Activated CD8-positive, alpha-beta memory T cell treated with anti-CD3 and anti-CD28 coated beads, Interleukin-2, amount 10 ng/mL, durations not matched to agents 7 days and 5 days (primary cell): ENCODE measurements at regions not wholly inside any gene's neighbourhood (a gene's known extent, or its start where the extent isn't known, plus 50 kb on each side); places are given as distances from the start of the nearest gene placed in this dataset.
A peak's percentile ranks its signal among the peaks of the same experiment; 100 is the strongest.

Source experiments
- ATAC-seq: fragments of 150-1000 bp; cut with Tn5 transposase; one replicate; pipeline ENCODE4 v1.10.0; 2021; ENCODE audit warnings: moderate library complexity
- CTCF ChIA-PET: fragments of 350-600 bp; sonication (Branson Sonifier 250); formaldehyde crosslinking; loops from one replicate; lab custom pipeline; 2021; ENCODE audit warnings: antibody characterized with exemption; lab: Charles Lee
- DNase-seq: peaks from one replicate; pipeline ENCODE4 v3.0.0-alpha.2; 2020
- H3K27ac Mint-ChIP-seq: one replicate; pipeline ENCODE4 v1.8.0; 2021; ENCODE audit warnings: mild to moderate bottlenecking, mixed read lengths
- H3K27me3 Mint-ChIP-seq: one replicate; pipeline ENCODE4 v1.8.0; 2021; ENCODE audit warnings: mixed read lengths
- H3K36me3 Mint-ChIP-seq: one replicate; pipeline ENCODE4 v1.8.0; 2021; ENCODE audit warnings: mild to moderate bottlenecking, mixed read lengths
- H3K4me1 Mint-ChIP-seq: one replicate; pipeline ENCODE4 v1.8.0; 2021; ENCODE audit warnings: mixed read lengths
- H3K4me3 Mint-ChIP-seq: one replicate; pipeline ENCODE4 v1.8.0; 2021; ENCODE audit warnings: mild to moderate bottlenecking, moderate library complexity, mixed read lengths
- H3K9me3 Mint-ChIP-seq: one replicate; pipeline ENCODE4 v1.8.0; 2022; ENCODE audit warnings: low read depth, mixed read lengths

DNA sequence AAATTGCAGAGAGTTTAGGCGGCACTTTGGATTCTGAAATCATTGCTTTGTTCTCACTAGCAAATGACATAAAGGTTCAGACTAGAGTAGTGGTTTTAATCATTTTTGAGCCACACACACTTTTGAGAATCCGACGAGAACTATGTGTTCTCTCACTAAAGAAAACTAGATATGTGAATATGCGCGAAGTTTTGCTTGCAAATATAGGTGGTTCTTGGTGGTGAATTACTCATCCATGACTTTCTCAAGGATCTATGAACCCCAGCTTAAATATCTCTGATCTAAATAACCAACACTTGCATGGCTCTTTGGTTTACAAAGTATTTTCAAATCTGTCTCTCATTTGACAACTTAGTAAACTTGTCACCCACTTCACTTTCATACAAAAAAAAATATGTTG, 54.8 kb downstream of the NOG start:
- no peak for DNase-seq
- H3K4me3 Mint-ChIP-seq: no peak overlapping the region
- H3K27me3 Mint-ChIP-seq: peaks cover 24% of the 10 kb centered on the region
- H3K27ac Mint-ChIP-seq: no peak overlapping the region
- no peaks in the 10 kb centered on the region for H3K36me3 Mint-ChIP-seq
- ATAC-seq: no peak
- CTCF ChIA-PET: no interaction called here
- no peaks in the 10 kb centered on the region for H3K9me3 Mint-ChIP-seq
- no peaks in the 10 kb centered on the region for H3K4me1 Mint-ChIP-seq

DNA sequence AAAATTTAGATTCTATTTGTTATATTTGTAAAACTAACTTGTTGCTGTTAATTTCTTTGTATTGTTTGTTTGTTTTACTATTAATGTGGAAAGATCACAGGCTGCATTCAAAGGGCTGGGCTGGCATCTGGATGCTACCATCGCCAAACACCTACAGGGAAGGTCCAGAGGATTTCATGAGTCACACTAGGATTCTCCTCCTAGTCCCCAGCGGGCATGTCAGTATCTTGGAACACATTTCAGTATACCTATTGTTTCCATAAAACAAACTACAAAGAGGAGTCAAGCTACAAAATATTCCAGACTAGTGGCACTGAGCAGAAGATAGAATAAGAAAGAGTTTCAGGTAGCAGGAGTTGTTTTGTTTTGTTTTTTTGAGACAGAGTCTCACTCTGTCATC, 55.3 kb downstream of the NOG start:
- Mint-ChIP-seq H3K9me3 (no peaks in the 10 kb centered on the region), H3K4me1 (peaks cover 3% of the 10 kb centered on the region), H3K27ac (no peak overlapping the region), H3K36me3 (no peaks in the 10 kb centered on the region), H3K4me3 (no peak overlapping the region), H3K27me3 (peaks cover 24% of the 10 kb centered on the region)
- CTCF ChIA-PET: no interaction called here
- DNase-seq: no peak
- no peak for ATAC-seq

- CTCF ChIA-PET: no interaction called here
- no peak overlapping the region for H3K4me3 Mint-ChIP-seq
- H3K36me3 Mint-ChIP-seq: no peaks in the 10 kb centered on the region
- H3K4me1 Mint-ChIP-seq: peaks cover 3% of the 10 kb centered on the region
- H3K27ac Mint-ChIP-seq: no peak overlapping the region
- ATAC-seq (no peak), DNase-seq (no peak)
- H3K9me3 Mint-ChIP-seq: no peaks in the 10 kb centered on the region
- peaks cover 32% of the 10 kb centered on the region for H3K27me3 Mint-ChIP-seq
Measured at GRCh38 chr17:56652628-56653027, 59.1 kb downstream of the NOG start.

GRCh38 chr17:56653877-56654276, 60.4 kb downstream of the NOG start:
- Mint-ChIP-seq H3K9me3 (no peaks in the 10 kb centered on the region), H3K4me3 (no peak overlapping the region), H3K27ac (no peak overlapping the region), H3K36me3 (no peaks in the 10 kb centered on the region), H3K27me3 (peaks cover 24% of the 10 kb centered on the region), H3K4me1 (peaks cover 3% of the 10 kb centered on the region)
- ATAC-seq (peak; percentile 30), DNase-seq (peak; percentile 58)
- CTCF ChIA-PET: interaction anchor here (0.9 kb wide), 1 partner anchor 62 kb away, joined by 3 read pairs; no protein-coding TSS in a partner anchor

DNA sequence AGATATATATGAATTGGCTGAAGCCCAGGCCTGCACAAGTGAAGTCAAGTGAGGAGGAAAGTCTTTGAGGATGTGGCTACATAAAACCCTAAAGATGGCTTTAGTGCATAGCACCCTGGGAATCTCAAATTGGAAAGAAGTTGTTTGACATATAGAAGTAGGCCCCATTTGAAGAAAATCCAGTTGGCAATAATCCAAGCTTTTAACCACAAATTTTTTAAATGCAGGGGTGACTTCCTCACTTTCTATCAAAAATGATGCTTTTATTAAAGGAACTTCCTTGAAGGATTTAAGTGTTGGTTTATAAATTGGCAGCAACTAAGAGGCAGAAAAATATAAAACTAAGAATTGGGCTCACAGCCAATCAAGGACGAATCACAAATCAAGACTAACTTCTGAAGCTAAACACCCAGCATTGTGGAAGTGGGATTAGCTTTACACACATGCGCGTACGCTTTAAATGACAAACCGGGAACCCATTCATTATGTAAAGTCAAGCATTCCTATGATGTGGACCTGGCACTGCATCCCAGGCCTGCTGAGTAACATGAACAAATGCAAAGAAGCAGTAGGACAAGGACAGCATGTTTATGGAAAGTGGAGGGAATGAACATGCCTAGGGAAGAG, 63.3 kb downstream of the NOG start:
- Mint-ChIP-seq H3K9me3 (no peaks in the 10 kb centered on the region), H3K27ac (no peak overlapping the region), H3K27me3 (peaks cover 23% of the 10 kb centered on the region), H3K4me1 (peaks cover 3% of the 10 kb centered on the region), H3K4me3 (no peak overlapping the region), H3K36me3 (no peaks in the 10 kb centered on the region)
- DNase-seq: no peak
- no peak for ATAC-seq
- CTCF ChIA-PET: interaction anchor here (1.6 kb wide), 1 partner anchor 59 kb away, joined by 4 read pairs; no protein-coding TSS in a partner anchor

DNA sequence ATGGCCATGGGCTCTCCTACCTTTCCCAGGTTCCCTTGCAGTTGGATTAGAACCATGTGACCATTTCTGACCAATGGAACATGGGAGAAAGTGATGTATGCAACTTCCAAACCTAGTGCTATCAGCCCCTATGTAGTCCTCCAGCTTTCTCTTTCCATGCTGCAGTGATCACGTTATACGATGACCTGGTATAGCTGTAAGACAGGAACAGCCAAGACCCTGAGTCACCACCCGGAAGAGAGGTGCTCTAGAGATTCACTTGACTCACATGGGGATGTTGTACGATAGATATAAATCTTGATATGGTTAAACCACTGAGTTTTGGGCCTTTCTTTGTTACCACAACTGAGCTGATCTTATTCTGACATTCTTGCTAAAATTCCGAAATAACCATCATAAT, 65.1 kb downstream of the NOG start:
- no peak for DNase-seq
- no peak overlapping the region for H3K4me3 Mint-ChIP-seq
- ATAC-seq: no peak
- no peak overlapping the region for H3K27ac Mint-ChIP-seq
- no peaks in the 10 kb centered on the region for H3K36me3 Mint-ChIP-seq
- H3K27me3 Mint-ChIP-seq: peaks cover 25% of the 10 kb centered on the region
- H3K9me3 Mint-ChIP-seq: no peaks in the 10 kb centered on the region
- CTCF ChIA-PET: no interaction called here
- H3K4me1 Mint-ChIP-seq: peaks cover 1% of the 10 kb centered on the region

- H3K4me1 Mint-ChIP-seq: no peaks in the 10 kb centered on the region
- H3K4me3 Mint-ChIP-seq: no peak overlapping the region
- H3K27ac Mint-ChIP-seq: no peak overlapping the region
- H3K27me3 Mint-ChIP-seq: peaks cover 25% of the 10 kb centered on the region
- H3K9me3 Mint-ChIP-seq: no peaks in the 10 kb centered on the region
- CTCF ChIA-PET: no interaction called here
- ATAC-seq (no peak), DNase-seq (no peak)
- no peaks in the 10 kb centered on the region for H3K36me3 Mint-ChIP-seq
Measured at GRCh38 chr17:56659622-56660021, 66.1 kb downstream of the NOG start.

- CTCF ChIA-PET: interaction anchor here (1.2 kb wide), 1 partner anchor 54 kb away, joined by 3 read pairs; no protein-coding TSS in a partner anchor
- DNase-seq: no peak
- Mint-ChIP-seq H3K4me3 (no peak overlapping the region), H3K27ac (no peak overlapping the region), H3K4me1 (no peaks in the 10 kb centered on the region), H3K27me3 (peaks cover 15% of the 10 kb centered on the region), H3K36me3 (no peaks in the 10 kb centered on the region), H3K9me3 (no peaks in the 10 kb centered on the region)
- ATAC-seq: no peak
Measured at GRCh38 chr17:56661906-56662305, 68.4 kb downstream of the NOG start.

GRCh38 chr17:56665864-56666263, 72.4 kb downstream of the NOG start:
- peaks cover 31% of the 10 kb centered on the region for H3K27me3 Mint-ChIP-seq
- H3K4me1 Mint-ChIP-seq: no peaks in the 10 kb centered on the region
- CTCF ChIA-PET: no interaction called here
- no peak for DNase-seq
- H3K4me3 Mint-ChIP-seq: no peak overlapping the region
- H3K36me3 Mint-ChIP-seq: no peaks in the 10 kb centered on the region
- H3K27ac Mint-ChIP-seq: no peak overlapping the region
- no peaks in the 10 kb centered on the region for H3K9me3 Mint-ChIP-seq
- no peak for ATAC-seq

GRCh38 chr17:56667925-56668458, 74.5 kb downstream of the NOG start:
- no peaks in the 10 kb centered on the region for H3K4me1 Mint-ChIP-seq

GRCh38 chr17:56672195-56672594, 78.7 kb downstream of the NOG start:
- Mint-ChIP-seq H3K4me1 (peaks cover 7% of the 10 kb centered on the region), H3K9me3 (no peaks in the 10 kb centered on the region), H3K27ac (no peak overlapping the region), H3K36me3 (no peaks in the 10 kb centered on the region), H3K4me3 (no peak overlapping the region), H3K27me3 (peaks cover 50% of the 10 kb centered on the region)
- CTCF ChIA-PET: no interaction called here
- no peak for DNase-seq
- no peak for ATAC-seq

More at GRCh38 chr17:56667925-56668458, 74.5 kb downstream of the NOG start:
- H3K36me3 Mint-ChIP-seq: no peaks in the 10 kb centered on the region
- H3K27me3 Mint-ChIP-seq: peaks cover 45% of the 10 kb centered on the region
- CTCF ChIA-PET: no interaction called here
- no peak overlapping the region for H3K27ac Mint-ChIP-seq
- DNase-seq (no peak), ATAC-seq (no peak)
- H3K4me3 Mint-ChIP-seq: no peak overlapping the region
- H3K9me3 Mint-ChIP-seq: no peaks in the 10 kb centered on the region

GRCh38 chr17:56674401-56674925, 81.0 kb downstream of the NOG start:
- Mint-ChIP-seq H3K36me3 (no peaks in the 10 kb centered on the region), H3K9me3 (no peaks in the 10 kb centered on the region), H3K27me3 (peaks cover 42% of the 10 kb centered on the region), H3K27ac (no peak overlapping the region), H3K4me1 (peaks cover 12% of the 10 kb centered on the region), H3K4me3 (no peak overlapping the region)
- CTCF ChIA-PET: no interaction called here
- DNase-seq (no peak), ATAC-seq (no peak)

DNA sequence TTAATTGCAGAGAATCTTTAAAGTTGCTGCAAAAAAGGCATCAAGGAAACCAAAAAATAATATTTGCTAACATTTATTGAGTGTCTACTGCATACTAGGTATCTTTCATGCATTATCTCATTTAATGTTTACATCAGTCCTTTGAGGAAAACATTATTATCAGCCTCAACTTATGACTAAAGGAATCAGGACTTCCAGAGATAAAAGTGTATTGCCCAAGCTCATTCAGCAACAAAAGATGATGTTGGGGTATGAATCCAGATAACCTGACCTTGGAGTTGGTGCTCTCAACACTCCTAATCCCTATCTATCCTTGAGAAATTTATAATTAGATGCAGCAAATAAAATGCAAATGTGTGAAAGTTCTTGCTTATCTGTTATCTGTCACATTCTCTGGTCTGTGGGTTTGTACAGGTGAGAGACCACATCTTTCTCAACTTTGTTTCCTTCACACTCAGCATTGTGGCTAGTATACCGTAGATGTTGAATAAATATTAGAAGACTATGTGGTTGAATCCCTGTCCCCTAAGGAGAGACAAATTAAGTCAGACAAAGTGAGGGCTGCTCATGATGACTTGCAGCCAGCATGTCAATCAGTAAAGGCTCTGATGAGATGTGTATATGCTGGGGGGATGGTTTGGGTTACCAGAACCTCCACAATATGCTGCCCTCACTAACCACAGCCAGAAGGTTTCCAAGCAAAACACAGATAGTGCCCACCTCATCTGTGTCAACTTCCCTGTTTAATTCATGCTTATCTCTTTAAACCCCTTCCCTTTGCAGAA, 82.6 kb downstream of the NOG start:
- Mint-ChIP-seq H3K36me3 (no peaks in the 10 kb centered on the region), H3K4me3 (no peak overlapping the region), H3K27me3 (peaks cover 29% of the 10 kb centered on the region), H3K9me3 (no peaks in the 10 kb centered on the region), H3K4me1 (peaks cover 13% of the 10 kb centered on the region), H3K27ac (no peak overlapping the region)
- CTCF ChIA-PET: interaction anchor here (0.9 to 4.0 kb wide), 3 partner anchors 40 to 158 kb away, joined by 3 to 15 read pairs (median 6); no protein-coding TSS in a partner anchor
- no peak for ATAC-seq
- DNase-seq: no peak
